ENCODE measurements at regions not wholly inside any gene's neighbourhood (a gene's known extent, or its start where the extent isn't known, plus 50 kb on each side); places are given as distances from the start of the nearest gene placed in this dataset.

DNA sequence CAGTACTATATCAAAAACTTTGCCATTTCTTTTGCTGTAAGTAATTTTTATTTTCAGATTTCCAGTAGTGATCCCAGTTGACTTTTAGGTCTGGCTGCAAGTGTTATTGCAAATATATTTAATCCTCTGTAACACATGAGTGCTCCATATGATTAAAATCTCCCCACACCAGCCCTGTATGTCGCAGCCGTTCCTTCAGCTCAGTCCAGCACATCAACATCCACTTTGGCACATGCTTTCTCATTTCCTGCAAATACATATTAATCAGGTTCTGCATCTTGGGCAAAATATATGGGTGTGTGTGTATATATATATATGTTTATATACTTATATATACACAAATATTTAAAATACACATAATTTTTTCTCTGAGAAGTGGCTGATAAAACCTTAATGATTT is 919.5 kb downstream of the JRKL start:
- TF ChIP-seq, protein P1, sequence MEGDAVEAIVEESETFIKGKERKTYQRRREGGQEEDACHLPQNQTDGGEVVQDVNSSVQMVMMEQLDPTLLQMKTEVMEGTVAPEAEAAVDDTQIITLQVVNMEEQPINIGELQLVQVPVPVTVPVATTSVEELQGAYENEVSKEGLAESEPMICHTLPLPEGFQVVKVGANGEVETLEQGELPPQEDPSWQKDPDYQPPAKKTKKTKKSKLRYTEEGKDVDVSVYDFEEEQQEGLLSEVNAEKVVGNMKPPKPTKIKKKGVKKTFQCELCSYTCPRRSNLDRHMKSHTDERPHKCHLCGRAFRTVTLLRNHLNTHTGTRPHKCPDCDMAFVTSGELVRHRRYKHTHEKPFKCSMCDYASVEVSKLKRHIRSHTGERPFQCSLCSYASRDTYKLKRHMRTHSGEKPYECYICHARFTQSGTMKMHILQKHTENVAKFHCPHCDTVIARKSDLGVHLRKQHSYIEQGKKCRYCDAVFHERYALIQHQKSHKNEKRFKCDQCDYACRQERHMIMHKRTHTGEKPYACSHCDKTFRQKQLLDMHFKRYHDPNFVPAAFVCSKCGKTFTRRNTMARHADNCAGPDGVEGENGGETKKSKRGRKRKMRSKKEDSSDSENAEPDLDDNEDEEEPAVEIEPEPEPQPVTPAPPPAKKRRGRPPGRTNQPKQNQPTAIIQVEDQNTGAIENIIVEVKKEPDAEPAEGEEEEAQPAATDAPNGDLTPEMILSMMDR (IDR thresholded peaks at IDR 0.05) = no peak
- TF ChIP-seq POLR2A (IDR thresholded peaks at IDR 0.05) = no peak

Measured in esophagus squamous epithelium (tissue), 4 donors.